ENCODE measurements at regions not wholly inside any gene's neighbourhood (a gene's known extent, or its start where the extent isn't known, plus 50 kb on each side); places are given as distances from the start of the nearest gene placed in this dataset.

GRCh38 chr12:125245581-125246557 lies 180.6 kb downstream of the AACS start:
- TF ChIP-seq, protein P1, sequence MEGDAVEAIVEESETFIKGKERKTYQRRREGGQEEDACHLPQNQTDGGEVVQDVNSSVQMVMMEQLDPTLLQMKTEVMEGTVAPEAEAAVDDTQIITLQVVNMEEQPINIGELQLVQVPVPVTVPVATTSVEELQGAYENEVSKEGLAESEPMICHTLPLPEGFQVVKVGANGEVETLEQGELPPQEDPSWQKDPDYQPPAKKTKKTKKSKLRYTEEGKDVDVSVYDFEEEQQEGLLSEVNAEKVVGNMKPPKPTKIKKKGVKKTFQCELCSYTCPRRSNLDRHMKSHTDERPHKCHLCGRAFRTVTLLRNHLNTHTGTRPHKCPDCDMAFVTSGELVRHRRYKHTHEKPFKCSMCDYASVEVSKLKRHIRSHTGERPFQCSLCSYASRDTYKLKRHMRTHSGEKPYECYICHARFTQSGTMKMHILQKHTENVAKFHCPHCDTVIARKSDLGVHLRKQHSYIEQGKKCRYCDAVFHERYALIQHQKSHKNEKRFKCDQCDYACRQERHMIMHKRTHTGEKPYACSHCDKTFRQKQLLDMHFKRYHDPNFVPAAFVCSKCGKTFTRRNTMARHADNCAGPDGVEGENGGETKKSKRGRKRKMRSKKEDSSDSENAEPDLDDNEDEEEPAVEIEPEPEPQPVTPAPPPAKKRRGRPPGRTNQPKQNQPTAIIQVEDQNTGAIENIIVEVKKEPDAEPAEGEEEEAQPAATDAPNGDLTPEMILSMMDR (IDR thresholded peaks at IDR 0.05; ENCODE audit: extremely low read depth in 1 of 2, insufficient read depth in 1 of 2, low read depth in 1 of 2, low read length in 2 of 2) = no peak
- no peak for TF ChIP-seq POLR2AphosphoS5 (IDR thresholded peaks at IDR 0.05; ENCODE audit: insufficient read depth, low read depth, low read length)

All from endothelial cell of umbilical vein (primary cell).